NCI-H2029 (cell line): ENCODE measurements at regions not wholly inside any gene's neighbourhood (a gene's known extent, or its start where the extent isn't known, plus 50 kb on each side); places are given as distances from the start of the nearest gene placed in this dataset.

Source experiments
- DNase-seq: peaks from one replicate; lab custom pipeline; 2025; lab: John Stamatoyannopoulos, UW

- no peak for DNase-seq
These were observed 306.5 kb upstream of the ZFHX3 start for GRCh38 chr16:73354434-73354833.

DNA sequence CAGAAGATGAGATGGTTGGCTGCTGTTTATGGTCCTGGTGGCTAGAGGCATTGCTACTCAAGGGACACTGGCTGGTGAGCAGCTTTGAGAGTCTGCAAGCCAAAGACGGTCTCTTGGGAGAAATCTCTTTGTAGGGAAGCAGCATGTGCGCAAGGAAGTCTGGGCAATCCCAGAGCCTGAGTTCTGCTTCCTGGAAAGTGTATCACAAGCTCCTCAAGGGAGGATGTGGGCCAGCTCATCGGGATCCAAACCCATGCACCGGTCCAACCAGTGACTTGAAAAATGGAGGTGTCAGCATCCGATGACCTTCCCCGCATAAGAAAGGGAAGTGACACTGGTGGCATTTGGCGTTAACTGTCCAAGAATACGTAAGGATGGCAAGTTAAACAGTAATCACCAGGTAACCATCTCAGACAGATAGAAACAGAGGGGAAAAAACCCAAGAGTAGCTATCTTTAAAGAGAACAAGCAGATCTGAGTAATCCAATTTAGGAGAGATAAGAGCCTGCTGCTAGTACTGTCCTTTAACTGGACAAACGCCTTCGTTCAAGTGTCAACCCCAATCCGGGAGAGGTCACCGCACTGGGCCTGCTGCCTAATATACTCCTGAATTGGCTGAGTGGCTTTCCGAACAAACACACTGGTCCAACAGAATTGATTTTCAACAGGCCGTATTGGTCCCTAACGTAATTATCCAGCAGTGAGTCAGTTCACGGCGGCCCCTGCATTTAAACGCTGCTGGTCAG lies 303.0 kb upstream of the ZFHX3 start:
- no peak for DNase-seq

GRCh38 chr16:73347500-73348375 lies 299.8 kb upstream of the ZFHX3 start:
- no peak for DNase-seq

- no peak for DNase-seq
These were observed 291.9 kb upstream of the ZFHX3 start for GRCh38 chr16:73339821-73340220.

- no peak for DNase-seq
These were observed 289.7 kb upstream of the ZFHX3 start for GRCh38 chr16:73337373-73338296.

DNA sequence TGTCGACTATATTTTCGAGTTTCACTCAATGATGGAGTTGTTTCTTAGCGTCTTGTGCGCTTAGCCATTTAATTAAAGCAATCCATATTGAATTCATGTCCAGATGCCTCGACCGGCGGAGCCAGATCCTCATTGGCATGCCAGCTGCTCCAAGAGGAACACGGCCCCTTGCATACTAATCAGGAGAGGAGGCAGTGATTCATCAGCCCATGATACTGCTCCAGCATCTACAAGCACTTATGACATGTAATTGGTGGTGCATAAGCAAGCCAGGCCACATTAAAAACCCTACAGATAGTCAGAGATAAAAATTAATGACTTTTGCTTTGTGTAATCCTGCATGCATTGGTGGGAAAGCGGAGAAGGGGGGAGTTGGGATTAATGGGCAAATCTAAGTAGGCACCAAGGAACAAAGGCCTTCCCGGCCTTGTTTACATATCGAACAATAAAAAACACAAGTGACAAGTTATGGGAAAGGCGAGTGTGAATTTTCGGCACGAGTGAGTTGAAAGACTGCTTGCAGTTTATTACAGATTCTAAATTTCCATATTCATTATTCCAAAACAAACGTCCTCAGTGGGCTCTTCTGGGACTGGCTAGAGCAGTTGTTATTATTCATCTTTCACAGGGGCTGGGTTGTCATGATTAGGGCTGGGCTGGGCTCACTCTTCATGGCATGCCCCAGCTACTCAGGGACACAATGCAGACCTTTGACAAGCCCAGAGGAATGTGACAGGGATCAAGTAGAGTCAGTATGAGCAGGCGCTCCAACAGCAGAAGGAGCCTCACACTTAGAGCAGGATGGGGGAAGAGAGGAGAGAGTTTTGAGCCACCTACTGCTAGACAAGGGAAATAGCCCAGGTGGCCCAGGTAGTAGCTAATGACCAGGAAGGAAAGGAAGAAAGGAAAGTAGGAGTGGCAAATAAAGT lies 281.7 kb upstream of the ZFHX3 start:
- no peak for DNase-seq

DNA sequence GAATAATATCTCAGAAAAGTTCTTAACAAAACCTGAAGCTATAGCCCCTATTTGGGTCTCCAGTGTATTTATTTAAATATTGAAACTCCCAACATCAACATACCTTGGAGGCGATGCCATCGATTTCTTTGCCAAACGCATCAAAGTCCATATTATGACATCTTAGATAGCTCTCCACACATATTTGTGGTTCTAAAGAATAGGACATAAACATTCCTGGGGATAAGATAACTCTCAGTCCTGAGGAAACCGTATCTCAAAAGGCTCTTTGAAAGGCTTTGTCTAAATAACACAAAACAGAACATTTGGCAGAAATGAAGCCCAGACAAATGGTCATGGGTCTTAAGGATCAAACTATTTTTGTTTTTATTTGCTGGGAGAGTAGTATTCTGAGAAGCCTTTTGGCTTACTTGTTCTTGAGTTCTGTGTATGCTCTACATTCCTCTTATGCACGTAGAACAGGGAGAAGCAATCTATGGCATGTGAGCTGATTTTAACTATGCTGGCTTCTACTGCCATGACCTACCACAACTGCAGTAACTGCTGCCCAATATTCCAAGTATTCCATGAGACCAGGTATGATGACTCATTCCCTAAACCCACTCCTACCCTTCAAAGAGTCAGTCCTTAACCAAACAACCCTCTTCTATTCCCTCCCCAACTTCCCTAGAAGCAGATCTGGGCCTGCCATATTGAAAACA lies 279.0 kb upstream of the ZFHX3 start:
- DNase-seq = no peak

DNA sequence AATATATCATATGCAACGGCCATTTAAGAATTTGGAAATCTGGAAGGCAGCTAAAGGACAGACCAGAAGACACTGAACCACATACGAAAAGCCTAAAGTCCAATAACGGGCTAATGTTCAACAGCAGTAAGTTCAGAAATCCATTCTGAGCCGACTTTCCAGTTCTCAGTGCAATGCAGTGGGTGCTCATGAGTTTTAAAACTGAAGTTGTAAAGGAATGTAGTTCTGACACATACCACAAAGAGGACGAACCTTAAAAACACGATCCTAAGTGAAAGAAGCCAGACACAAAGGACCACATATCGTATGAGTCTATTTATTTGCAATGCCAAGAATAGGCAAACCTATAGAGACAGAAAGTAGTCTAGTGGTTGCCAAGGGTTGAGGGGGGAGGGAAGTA lies 278.3 kb upstream of the ZFHX3 start:
- DNase-seq = no peak

- DNase-seq = no peak
These were observed 276.0 kb upstream of the ZFHX3 start for GRCh38 chr16:73323880-73324279.

DNA sequence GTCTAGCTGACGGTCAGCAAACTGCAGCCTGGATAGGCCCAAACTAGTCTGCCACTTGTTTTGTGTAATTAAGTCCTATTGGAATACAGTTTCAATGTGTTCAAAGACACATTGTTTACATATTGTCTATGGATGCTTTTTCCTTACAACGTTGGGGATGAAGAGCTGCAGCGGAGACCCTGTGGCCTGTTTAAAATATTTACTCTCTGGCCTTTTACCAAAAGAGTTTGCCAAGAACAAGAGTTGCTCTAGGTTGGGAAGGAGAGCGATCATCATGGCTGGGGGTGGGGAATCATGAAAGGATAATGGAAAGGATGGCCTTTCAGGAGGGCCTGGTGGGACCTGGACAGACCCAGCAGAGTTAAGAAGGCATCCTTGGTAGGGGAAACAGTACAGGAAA lies 274.9 kb upstream of the ZFHX3 start:
- DNase-seq = no peak

GRCh38 chr16:73321853-73322252 lies 273.9 kb upstream of the ZFHX3 start:
- DNase-seq = no peak

- DNase-seq = no peak
These were observed 271.8 kb upstream of the ZFHX3 start for GRCh38 chr16:73319737-73320136.

DNA sequence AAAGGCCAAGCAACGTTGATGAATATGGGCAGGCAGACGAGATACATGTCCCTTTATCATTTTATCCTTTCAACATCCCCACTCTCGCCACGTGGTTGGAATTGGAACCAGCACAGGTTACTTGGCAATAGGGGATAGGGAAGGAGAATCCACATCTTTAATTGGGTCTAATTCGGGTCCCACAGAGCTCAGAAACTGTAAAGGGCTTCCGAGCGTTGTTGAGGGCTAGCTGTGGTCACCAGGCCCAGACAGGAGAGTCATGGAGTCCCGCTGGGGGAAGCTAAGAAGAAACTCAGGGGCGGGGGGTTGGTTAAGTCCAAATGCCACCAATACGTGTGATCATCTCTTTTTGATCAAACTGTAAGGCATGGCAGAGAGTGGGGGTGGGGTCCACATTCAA lies 271.3 kb upstream of the ZFHX3 start:
- DNase-seq = no peak

- no peak for DNase-seq
These were observed 269.5 kb upstream of the ZFHX3 start for GRCh38 chr16:73317321-73317857.

DNA sequence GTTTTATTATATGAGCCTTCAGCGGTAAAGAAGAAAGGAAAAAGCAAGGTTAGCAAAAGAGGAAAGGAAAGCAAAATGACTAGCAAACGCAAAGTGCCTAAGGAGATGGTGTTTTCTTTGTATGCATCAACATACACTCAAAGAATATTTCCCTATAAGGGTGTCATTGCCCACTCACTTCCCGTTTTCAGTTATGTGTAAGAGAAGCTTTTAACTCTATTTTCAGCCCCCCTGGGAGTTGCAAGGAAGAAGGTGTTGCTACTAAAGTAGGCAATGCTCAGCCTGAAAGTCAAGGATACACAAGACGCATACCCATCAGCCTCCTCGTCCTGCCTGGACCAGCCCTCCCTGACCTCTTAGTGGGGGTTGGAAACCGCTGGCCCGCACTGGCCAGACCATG lies 267.7 kb upstream of the ZFHX3 start:
- no peak for DNase-seq

DNA sequence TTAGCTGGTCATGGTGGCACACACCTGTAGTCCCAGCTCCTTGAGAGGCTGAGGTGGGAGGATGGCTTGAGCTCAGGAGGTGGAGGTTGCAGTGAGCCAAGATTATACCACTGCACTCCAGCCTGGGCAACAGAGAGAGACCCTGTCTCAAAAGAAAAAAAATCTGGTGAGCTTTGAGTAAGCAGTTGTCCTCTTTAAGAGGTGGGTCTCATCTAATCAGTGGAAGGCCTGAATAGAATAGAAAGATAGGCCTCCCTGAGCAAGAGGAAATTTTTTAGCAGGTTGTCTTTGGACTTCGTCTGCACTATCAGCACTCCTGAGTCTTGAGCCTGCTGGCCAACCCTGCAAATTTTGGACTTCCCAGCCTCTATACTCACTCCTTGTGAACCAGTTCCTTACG lies 266.0 kb upstream of the ZFHX3 start:
- DNase-seq = no peak

DNA sequence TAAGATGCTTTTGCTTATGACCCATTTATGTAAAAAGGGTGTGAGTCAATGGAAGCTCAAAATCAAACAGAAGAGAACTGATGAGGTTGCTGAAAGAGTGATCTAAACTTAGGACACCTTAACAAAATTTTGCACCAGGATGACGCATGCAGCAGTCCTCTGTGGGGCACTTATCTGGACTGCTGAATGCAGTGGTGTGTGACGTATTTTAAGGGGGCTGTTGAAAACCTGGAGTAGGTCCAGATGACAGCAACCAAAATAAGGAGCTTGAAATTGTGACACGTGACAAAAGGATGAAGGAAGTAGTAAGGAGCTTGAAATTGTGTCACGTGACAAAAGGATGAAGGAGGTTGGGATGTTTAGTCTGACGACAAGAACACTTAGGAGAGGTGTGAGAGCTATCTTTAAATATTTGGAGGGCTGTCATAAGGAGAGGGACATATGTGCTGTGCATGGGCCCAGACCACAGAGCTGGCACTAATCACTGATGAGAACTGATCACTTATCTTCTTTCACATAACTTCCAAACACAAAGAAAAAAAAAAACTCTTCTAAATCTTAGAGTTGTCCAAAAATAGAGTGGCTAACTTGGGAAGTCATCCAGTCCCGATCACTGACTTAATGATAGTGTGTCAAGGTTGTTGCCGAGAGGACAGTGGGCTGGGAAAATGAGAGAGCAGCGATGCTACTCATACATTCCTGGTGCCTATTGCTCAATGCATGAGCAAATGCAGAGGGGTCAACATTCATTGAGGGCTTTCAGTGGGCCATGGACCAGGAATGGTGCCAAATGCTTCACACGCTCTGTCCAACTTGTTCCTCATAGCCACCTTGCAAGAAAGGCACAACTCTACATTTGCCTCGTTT lies 264.2 kb upstream of the ZFHX3 start:
- no peak for DNase-seq

GRCh38 chr16:73308771-73309170 lies 260.8 kb upstream of the ZFHX3 start:
- DNase-seq = no peak

- no peak for DNase-seq
These were observed 259.0 kb upstream of the ZFHX3 start for GRCh38 chr16:73306901-73307413.
